ENCODE measurements at regions not wholly inside any gene's neighbourhood (a gene's known extent, or its start where the extent isn't known, plus 50 kb on each side); places are given as distances from the start of the nearest gene placed in this dataset.

DNA sequence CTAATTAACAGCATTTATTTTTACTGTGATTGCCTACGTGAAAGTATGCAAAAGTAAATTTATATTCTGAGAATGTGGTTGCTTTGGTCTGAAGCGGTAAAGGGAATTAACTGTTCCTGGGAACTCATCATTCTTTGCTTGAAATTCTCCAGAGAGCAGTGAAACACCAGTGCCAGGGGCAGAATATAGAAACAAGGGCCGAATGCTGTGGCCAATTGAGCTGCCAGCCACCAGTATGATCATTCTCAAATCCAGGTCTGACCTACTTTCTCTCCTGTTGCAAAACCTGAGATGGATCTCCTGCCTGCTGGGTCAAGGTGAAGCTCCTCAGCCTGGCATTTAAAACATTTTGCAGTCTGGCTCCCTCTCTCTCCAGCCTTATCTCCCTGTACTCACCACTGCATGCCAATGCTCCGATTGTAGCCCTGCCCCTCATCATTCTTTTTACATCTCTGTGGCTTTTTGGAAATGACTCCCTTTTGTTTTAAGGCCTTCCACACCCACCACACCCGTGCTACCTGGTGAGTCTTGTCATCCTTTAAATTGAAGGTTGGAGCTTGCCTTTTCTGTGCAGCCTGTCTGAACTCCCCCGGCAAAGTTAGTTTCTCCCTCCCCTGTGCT lies 94.5 kb upstream of the TMEM178A start:
- ChIA-PET CTCF (no interaction called here), POLR2A (interaction anchor here (0.6 kb wide), 1 partner anchor 503 kb away, joined by 3 read pairs; no protein-coding TSS in a partner anchor)
- no peaks in the 10 kb centered on the region for H3K9me3 ChIP-seq (ENCODE audit: control insufficient read depth, insufficient read depth, low read length)
- no peaks in the 10 kb centered on the region for H3K27me3 ChIP-seq (ENCODE audit: control insufficient read depth, insufficient read depth, low read length)
- DNase-seq (ENCODE audit: low read depth, low spot score) = no peak
- H3K27ac ChIP-seq (ENCODE audit: low read depth, low read length) = no peak overlapping the region
- TF ChIP-seq, protein P1, sequence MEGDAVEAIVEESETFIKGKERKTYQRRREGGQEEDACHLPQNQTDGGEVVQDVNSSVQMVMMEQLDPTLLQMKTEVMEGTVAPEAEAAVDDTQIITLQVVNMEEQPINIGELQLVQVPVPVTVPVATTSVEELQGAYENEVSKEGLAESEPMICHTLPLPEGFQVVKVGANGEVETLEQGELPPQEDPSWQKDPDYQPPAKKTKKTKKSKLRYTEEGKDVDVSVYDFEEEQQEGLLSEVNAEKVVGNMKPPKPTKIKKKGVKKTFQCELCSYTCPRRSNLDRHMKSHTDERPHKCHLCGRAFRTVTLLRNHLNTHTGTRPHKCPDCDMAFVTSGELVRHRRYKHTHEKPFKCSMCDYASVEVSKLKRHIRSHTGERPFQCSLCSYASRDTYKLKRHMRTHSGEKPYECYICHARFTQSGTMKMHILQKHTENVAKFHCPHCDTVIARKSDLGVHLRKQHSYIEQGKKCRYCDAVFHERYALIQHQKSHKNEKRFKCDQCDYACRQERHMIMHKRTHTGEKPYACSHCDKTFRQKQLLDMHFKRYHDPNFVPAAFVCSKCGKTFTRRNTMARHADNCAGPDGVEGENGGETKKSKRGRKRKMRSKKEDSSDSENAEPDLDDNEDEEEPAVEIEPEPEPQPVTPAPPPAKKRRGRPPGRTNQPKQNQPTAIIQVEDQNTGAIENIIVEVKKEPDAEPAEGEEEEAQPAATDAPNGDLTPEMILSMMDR (IDR thresholded peaks at IDR 0.05; ENCODE audit: low read depth, low read length) = no peak
- no peak overlapping the region for H3K4me3 ChIP-seq (ENCODE audit: low read depth, low read length)

DNA sequence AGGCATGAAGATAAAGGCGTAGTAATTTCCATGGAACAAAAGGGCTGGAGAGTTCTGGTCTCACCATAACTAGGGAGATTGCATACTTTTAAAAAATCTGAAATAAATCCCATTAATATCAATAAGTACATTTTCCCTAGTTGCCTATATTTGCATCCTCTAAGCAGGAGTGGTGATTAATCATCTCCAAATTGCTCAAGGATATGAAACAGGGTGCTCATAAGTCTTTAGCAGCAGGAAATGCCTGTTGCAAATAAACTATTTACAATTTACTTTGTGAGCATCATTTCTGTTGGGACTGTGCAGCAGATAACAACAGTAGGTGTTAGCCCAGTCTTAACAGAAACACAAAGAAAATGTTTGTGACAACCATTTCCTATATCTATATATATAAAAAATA lies 92.4 kb upstream of the TMEM178A start:
- Histone ChIP-seq H3K4me3 (ENCODE audit: low read depth, low read length) (no peak overlapping the region), H3K27ac (ENCODE audit: low read depth, low read length) (no peak overlapping the region), H3K27me3 (ENCODE audit: control insufficient read depth, insufficient read depth, low read length) (no peaks in the 10 kb centered on the region), H3K9me3 (ENCODE audit: control insufficient read depth, insufficient read depth, low read length) (no peaks in the 10 kb centered on the region)
- TF ChIP-seq, protein P1 (IDR thresholded peaks at IDR 0.05; ENCODE audit: low read depth, low read length) = no peak
- ChIA-PET CTCF (interaction anchor here (0.6 kb wide), 1 partner anchor 104 kb away, joined by 3 read pairs; no protein-coding TSS in a partner anchor), POLR2A (no interaction called here)
- no peak for DNase-seq (ENCODE audit: low read depth, low spot score)

DNA sequence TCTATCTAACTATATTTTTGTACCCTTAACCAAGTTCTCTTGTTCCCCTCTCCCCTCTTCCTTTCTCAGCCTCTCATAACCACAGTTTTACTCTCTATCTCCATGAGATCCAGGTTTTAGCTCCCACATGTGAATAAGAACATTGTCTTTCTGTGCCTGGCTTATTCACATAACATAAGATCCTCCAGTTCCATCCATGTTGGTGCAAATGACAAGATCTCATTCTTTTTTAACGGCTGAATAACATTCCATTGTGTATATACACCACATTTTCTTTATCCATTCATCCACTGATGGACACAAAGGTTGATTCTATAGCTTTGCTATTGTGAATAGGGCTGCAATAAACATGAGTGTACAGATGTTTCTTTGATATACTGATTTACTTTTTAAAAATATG lies 83.9 kb upstream of the TMEM178A start:
- CTCF ChIA-PET = interaction anchor here (1.3 kb wide), 1 partner anchor 12 kb away, joined by 5 read pairs; no protein-coding TSS in a partner anchor

DNA sequence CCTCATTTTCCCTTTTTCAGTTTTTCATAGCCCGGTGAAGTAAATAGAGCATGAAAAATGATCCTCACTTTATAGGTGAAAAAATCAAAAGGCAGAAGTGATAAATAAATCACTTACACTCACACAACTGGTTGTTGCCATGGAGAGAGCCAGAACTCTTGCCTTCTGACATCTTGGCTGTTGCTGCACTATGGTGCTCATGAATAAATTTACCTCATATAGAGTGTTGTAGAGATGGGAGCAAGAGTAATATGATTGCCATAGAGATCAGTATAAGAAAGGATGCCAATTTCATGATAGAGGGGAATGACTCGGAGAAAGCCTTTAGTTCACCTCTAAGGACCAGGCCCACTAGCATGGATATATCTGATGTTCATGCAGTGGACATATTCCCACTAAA lies 82.5 kb upstream of the TMEM178A start:
- no peak for DNase-seq (ENCODE audit: low read depth, low spot score)
- ChIA-PET POLR2A (no interaction called here), CTCF (no interaction called here)
- H3K27me3 ChIP-seq (ENCODE audit: control insufficient read depth, insufficient read depth, low read length) = no peaks in the 10 kb centered on the region
- TF ChIP-seq, protein P1 (IDR thresholded peaks at IDR 0.05; ENCODE audit: low read depth, low read length) = no peak
- peaks cover 15% of the 10 kb centered on the region for H3K9me3 ChIP-seq (ENCODE audit: control insufficient read depth, insufficient read depth, low read length)
- H3K27ac ChIP-seq (ENCODE audit: low read depth, low read length) = no peak overlapping the region
- H3K4me3 ChIP-seq (ENCODE audit: low read depth, low read length) = no peak overlapping the region

More for the DNA sequence above, 83.9 kb upstream of the TMEM178A start:
- DNase-seq (ENCODE audit: low read depth, low spot score) = no peak
- Histone ChIP-seq H3K4me3 (ENCODE audit: low read depth, low read length) (no peak overlapping the region), H3K9me3 (ENCODE audit: control insufficient read depth, insufficient read depth, low read length) (peaks cover 15% of the 10 kb centered on the region), H3K27me3 (ENCODE audit: control insufficient read depth, insufficient read depth, low read length) (no peaks in the 10 kb centered on the region), H3K27ac (ENCODE audit: low read depth, low read length) (no peak overlapping the region)
- POLR2A ChIA-PET = no interaction called here
- TF ChIP-seq, protein P1 (IDR thresholded peaks at IDR 0.05; ENCODE audit: low read depth, low read length) = no peak

DNA sequence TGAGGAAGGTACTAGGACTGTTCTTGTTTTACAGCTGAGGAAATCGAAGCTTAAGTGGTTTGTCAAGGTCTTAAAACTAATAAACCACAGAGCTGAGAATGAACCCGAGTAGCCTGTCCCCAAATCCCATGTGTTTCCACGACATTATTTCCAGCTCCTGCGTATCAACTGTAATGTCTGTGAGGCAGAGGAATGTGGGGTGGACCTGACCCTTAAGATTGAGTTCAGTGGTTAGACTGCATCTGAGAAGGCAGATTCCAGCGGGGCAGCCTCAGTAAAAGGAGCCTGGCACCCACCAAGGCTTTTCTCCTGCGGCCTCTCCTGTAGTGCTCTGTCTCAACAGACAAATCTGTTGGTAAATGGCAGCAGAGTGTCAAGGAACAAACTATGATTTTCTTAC lies 81.9 kb upstream of the TMEM178A start:
- CTCF ChIA-PET = no interaction called here
- no peak for DNase-seq (ENCODE audit: low read depth, low spot score)
- no peak overlapping the region for H3K4me3 ChIP-seq (ENCODE audit: low read depth, low read length)
- POLR2A ChIA-PET = no interaction called here
- peaks cover 15% of the 10 kb centered on the region for H3K9me3 ChIP-seq (ENCODE audit: control insufficient read depth, insufficient read depth, low read length)
- no peaks in the 10 kb centered on the region for H3K27me3 ChIP-seq (ENCODE audit: control insufficient read depth, insufficient read depth, low read length)
- TF ChIP-seq, protein P1 (IDR thresholded peaks at IDR 0.05; ENCODE audit: low read depth, low read length) = no peak
- no peak overlapping the region for H3K27ac ChIP-seq (ENCODE audit: low read depth, low read length)

Measured in AG04450 (cell line).